ENCODE measurements at regions not wholly inside any gene's neighbourhood (a gene's known extent, or its start where the extent isn't known, plus 50 kb on each side); places are given as distances from the start of the nearest gene placed in this dataset.

GRCh38 chr2:12980817-12981216 is 264.1 kb downstream of the TRIB2 start:
- no peak overlapping the region for H2AFZ ChIP-seq
- no peak for TF ChIP-seq EZH2phosphoT487 (IDR thresholded peaks at IDR 0.05; ENCODE audit: insufficient read depth, low read depth)
- no peak for TF ChIP-seq EZH2 (IDR thresholded peaks at IDR 0.05; ENCODE audit: insufficient read depth, poor library complexity, severe bottlenecking)
- no peaks in the 10 kb centered on the region for H3K27me3 ChIP-seq (replicated peaks; ENCODE audit: insufficient read depth)
- H3K9me2 ChIP-seq (ENCODE audit: insufficient read depth): no peaks in the 10 kb centered on the region
- H3K4me3 ChIP-seq: no peak overlapping the region
- H3K4me1 ChIP-seq (ENCODE audit: insufficient read depth): peaks cover 8% of the 10 kb centered on the region
- WGBS, 2 experiments (ENCODE audit: low coverage in 1 of 2, low lambda C conversion rate in 2 of 2, missing lambda C conversion rate in 2 of 2): 91 to 95% methylated on average over 4 of the region's 4 CpGs
- H3K27ac ChIP-seq: no peak overlapping the region
- no peak for DNase-seq
- H3K4me2 ChIP-seq (ENCODE audit: unreplicated experiment): no peak overlapping the region
- no peaks in the 10 kb centered on the region for H4K20me1 ChIP-seq (ENCODE audit: insufficient read depth)
- no peaks in the 10 kb centered on the region for H3K79me2 ChIP-seq (ENCODE audit: insufficient read depth)
- no peak overlapping the region for H3K9ac ChIP-seq
- in situ Hi-C loops (cut with MboI): no loop called here
- peaks cover 16% of the 10 kb centered on the region; the same call in 1 of the 2 replicates for H3F3A ChIP-seq (ENCODE audit: insufficient read depth)
- no peaks in the 10 kb centered on the region for H3K9me3 ChIP-seq (ENCODE audit: low read depth)
- H3K36me3 ChIP-seq (ENCODE audit: low read depth): no peaks in the 10 kb centered on the region

GRCh38 chr2:12982149-12982584 is 265.4 kb downstream of the TRIB2 start:
- H3K79me2 ChIP-seq (ENCODE audit: insufficient read depth): no peaks in the 10 kb centered on the region
- DNase-seq: peak; percentile 58

GRCh38 chr2:12987246-12987645 is 270.5 kb downstream of the TRIB2 start:
- DNase-seq: no peak
- H3K36me3 ChIP-seq (ENCODE audit: low read depth): no peaks in the 10 kb centered on the region
- no peak overlapping the region for H3K9ac ChIP-seq
- H3F3A ChIP-seq (ENCODE audit: insufficient read depth): peaks cover 7% of the 10 kb centered on the region; the same call in 1 of the 2 replicates
- peaks cover 5% of the 10 kb centered on the region for H3K4me1 ChIP-seq (ENCODE audit: insufficient read depth)
- H3K27me3 ChIP-seq (replicated peaks; ENCODE audit: insufficient read depth): no peaks in the 10 kb centered on the region
- no peak overlapping the region for H3K27ac ChIP-seq
- no peaks in the 10 kb centered on the region for H3K79me2 ChIP-seq (ENCODE audit: insufficient read depth)
- in situ Hi-C loops (cut with MboI): no loop called here
- no peaks in the 10 kb centered on the region for H4K20me1 ChIP-seq (ENCODE audit: insufficient read depth)
- no peak overlapping the region for H3K4me3 ChIP-seq
- H3K4me2 ChIP-seq (ENCODE audit: unreplicated experiment): no peak overlapping the region
- H3K9me3 ChIP-seq (ENCODE audit: low read depth): no peaks in the 10 kb centered on the region
- TF ChIP-seq EZH2 (IDR thresholded peaks at IDR 0.05; ENCODE audit: insufficient read depth, poor library complexity, severe bottlenecking) (no peak), EZH2phosphoT487 (IDR thresholded peaks at IDR 0.05; ENCODE audit: insufficient read depth, low read depth) (no peak)
- no peak overlapping the region for H2AFZ ChIP-seq
- H3K9me2 ChIP-seq (ENCODE audit: insufficient read depth): no peaks in the 10 kb centered on the region

More at GRCh38 chr2:12982149-12982584, 265.4 kb downstream of the TRIB2 start:
- no peaks in the 10 kb centered on the region for H3K9me2 ChIP-seq (ENCODE audit: insufficient read depth)
- no peaks in the 10 kb centered on the region for H4K20me1 ChIP-seq (ENCODE audit: insufficient read depth)
- H3K27ac ChIP-seq: no peak overlapping the region
- no peaks in the 10 kb centered on the region for H3K36me3 ChIP-seq (ENCODE audit: low read depth)
- H3K9ac ChIP-seq: no peak overlapping the region
- no peak overlapping the region for H2AFZ ChIP-seq
- no peak overlapping the region for H3K4me3 ChIP-seq
- peaks cover 8% of the 10 kb centered on the region for H3K4me1 ChIP-seq (ENCODE audit: insufficient read depth)
- peaks cover 16% of the 10 kb centered on the region; the same call in 1 of the 2 replicates for H3F3A ChIP-seq (ENCODE audit: insufficient read depth)
- in situ Hi-C loops (cut with MboI): no loop called here
- H3K4me2 ChIP-seq (ENCODE audit: unreplicated experiment): no peak overlapping the region
- H3K9me3 ChIP-seq (ENCODE audit: low read depth): no peaks in the 10 kb centered on the region
- no peaks in the 10 kb centered on the region for H3K27me3 ChIP-seq (replicated peaks; ENCODE audit: insufficient read depth)
- WGBS, 2 experiments (ENCODE audit: low coverage in 1 of 2, low lambda C conversion rate in 2 of 2, missing lambda C conversion rate in 2 of 2): 0% methylated on average over 1 of the region's 1 CpG
- TF ChIP-seq EZH2 (IDR thresholded peaks at IDR 0.05; ENCODE audit: insufficient read depth, poor library complexity, severe bottlenecking): no peak
- TF ChIP-seq EZH2phosphoT487 (IDR thresholded peaks at IDR 0.05; ENCODE audit: insufficient read depth, low read depth): 0 out of 2 replicates have a peak, but pooled peaks have one; percentile 45

- Histone ChIP-seq H4K20me1 (ENCODE audit: insufficient read depth) (no peaks in the 10 kb centered on the region), H3K9me2 (ENCODE audit: insufficient read depth) (no peaks in the 10 kb centered on the region), H3F3A (ENCODE audit: insufficient read depth) (no peaks in the 10 kb centered on the region), H3K27me3 (replicated peaks; ENCODE audit: insufficient read depth) (no peaks in the 10 kb centered on the region), H3K4me3 (no peak overlapping the region), H3K4me2 (ENCODE audit: unreplicated experiment) (no peak overlapping the region), H2AFZ (no peak overlapping the region), H3K9ac (no peak overlapping the region), H3K4me1 (ENCODE audit: insufficient read depth) (no peaks in the 10 kb centered on the region), H3K9me3 (ENCODE audit: low read depth) (no peaks in the 10 kb centered on the region), H3K79me2 (ENCODE audit: insufficient read depth) (no peaks in the 10 kb centered on the region), H3K36me3 (ENCODE audit: low read depth) (no peaks in the 10 kb centered on the region), H3K27ac (no peak overlapping the region)
- in situ Hi-C loops (cut with MboI): no loop called here
- DNase-seq: no peak
- 63 to 67% methylated on average over 2 of the region's 2 CpGs for WGBS, 2 experiments (ENCODE audit: low coverage in 1 of 2, low lambda C conversion rate in 2 of 2, missing lambda C conversion rate in 2 of 2)
- no peak for TF ChIP-seq EZH2phosphoT487 (IDR thresholded peaks at IDR 0.05; ENCODE audit: insufficient read depth, low read depth)
Measured at GRCh38 chr2:12988279-12988678, 271.5 kb downstream of the TRIB2 start.

GRCh38 chr2:12990523-12990922 is 273.8 kb downstream of the TRIB2 start:
- H3K9ac ChIP-seq: no peak overlapping the region
- no peak overlapping the region for H3K4me2 ChIP-seq (ENCODE audit: unreplicated experiment)
- peak; percentile 30 for DNase-seq
- in situ Hi-C loops (cut with MboI): no loop called here
- H3K79me2 ChIP-seq (ENCODE audit: insufficient read depth): no peaks in the 10 kb centered on the region
- no peak overlapping the region for H3K4me3 ChIP-seq
- no peaks in the 10 kb centered on the region for H4K20me1 ChIP-seq (ENCODE audit: insufficient read depth)
- no peaks in the 10 kb centered on the region for H3K9me2 ChIP-seq (ENCODE audit: insufficient read depth)
- no peaks in the 10 kb centered on the region for H3K27me3 ChIP-seq (replicated peaks; ENCODE audit: insufficient read depth)
- no peaks in the 10 kb centered on the region for H3F3A ChIP-seq (ENCODE audit: insufficient read depth)
- TF ChIP-seq EZH2 (IDR thresholded peaks at IDR 0.05; ENCODE audit: insufficient read depth, poor library complexity, severe bottlenecking): no peak
- no peak overlapping the region for H2AFZ ChIP-seq
- H3K4me1 ChIP-seq (ENCODE audit: insufficient read depth): no peaks in the 10 kb centered on the region
- H3K36me3 ChIP-seq (ENCODE audit: low read depth): no peaks in the 10 kb centered on the region
- 53 to 57% methylated on average over 1 of the region's 1 CpG for WGBS, 2 experiments (ENCODE audit: low coverage in 1 of 2, low lambda C conversion rate in 2 of 2, missing lambda C conversion rate in 2 of 2)
- no peak overlapping the region for H3K27ac ChIP-seq
- no peaks in the 10 kb centered on the region for H3K9me3 ChIP-seq (ENCODE audit: low read depth)

Measured in GM23248 (cell line).